GM12873 (cell line): ENCODE measurements at regions not wholly inside any gene's neighbourhood (a gene's known extent, or its start where the extent isn't known, plus 50 kb on each side); places are given as distances from the start of the nearest gene placed in this dataset.

Experiments used
- TF ChIP-seq, protein P1 (sequence below): IDR thresholded peaks from 2 replicates; pipeline ENCODE4 v1.5.1; 2012; ENCODE audit warnings: low read depth, mild to moderate bottlenecking, moderate library complexity, low read length, control low read depth; ENCODE audit not compliant: insufficient read depth; ENCODE audit errors: missing control alignments

DNA sequence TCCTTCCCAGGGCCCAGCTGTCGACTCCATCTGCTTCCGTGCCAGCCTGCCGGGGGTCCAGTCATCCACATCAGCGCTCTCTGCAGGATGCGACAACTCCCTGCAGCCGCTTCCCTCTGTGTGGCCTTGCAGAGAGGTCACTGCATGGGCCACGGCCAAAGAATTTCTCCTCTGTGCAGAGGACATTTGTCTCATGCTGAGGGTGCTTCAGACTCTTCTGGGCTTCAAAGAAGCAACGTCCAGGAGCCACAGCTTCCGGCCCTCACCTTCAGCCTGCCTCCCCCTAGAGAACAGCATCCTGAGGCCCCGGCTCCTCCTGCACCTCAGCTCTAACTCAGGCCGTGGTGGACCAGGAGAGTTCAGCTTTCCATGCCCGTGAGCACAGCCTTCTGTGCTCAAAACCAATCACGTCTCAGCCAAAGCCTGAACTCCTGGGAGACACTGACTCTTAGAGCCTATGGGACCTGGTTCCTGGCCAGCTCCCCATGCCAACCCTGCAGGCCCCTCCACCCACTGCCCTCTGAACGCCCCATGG is 258.9 kb downstream of the BRD1 start:
- TF ChIP-seq, protein P1, sequence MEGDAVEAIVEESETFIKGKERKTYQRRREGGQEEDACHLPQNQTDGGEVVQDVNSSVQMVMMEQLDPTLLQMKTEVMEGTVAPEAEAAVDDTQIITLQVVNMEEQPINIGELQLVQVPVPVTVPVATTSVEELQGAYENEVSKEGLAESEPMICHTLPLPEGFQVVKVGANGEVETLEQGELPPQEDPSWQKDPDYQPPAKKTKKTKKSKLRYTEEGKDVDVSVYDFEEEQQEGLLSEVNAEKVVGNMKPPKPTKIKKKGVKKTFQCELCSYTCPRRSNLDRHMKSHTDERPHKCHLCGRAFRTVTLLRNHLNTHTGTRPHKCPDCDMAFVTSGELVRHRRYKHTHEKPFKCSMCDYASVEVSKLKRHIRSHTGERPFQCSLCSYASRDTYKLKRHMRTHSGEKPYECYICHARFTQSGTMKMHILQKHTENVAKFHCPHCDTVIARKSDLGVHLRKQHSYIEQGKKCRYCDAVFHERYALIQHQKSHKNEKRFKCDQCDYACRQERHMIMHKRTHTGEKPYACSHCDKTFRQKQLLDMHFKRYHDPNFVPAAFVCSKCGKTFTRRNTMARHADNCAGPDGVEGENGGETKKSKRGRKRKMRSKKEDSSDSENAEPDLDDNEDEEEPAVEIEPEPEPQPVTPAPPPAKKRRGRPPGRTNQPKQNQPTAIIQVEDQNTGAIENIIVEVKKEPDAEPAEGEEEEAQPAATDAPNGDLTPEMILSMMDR: no peak

DNA sequence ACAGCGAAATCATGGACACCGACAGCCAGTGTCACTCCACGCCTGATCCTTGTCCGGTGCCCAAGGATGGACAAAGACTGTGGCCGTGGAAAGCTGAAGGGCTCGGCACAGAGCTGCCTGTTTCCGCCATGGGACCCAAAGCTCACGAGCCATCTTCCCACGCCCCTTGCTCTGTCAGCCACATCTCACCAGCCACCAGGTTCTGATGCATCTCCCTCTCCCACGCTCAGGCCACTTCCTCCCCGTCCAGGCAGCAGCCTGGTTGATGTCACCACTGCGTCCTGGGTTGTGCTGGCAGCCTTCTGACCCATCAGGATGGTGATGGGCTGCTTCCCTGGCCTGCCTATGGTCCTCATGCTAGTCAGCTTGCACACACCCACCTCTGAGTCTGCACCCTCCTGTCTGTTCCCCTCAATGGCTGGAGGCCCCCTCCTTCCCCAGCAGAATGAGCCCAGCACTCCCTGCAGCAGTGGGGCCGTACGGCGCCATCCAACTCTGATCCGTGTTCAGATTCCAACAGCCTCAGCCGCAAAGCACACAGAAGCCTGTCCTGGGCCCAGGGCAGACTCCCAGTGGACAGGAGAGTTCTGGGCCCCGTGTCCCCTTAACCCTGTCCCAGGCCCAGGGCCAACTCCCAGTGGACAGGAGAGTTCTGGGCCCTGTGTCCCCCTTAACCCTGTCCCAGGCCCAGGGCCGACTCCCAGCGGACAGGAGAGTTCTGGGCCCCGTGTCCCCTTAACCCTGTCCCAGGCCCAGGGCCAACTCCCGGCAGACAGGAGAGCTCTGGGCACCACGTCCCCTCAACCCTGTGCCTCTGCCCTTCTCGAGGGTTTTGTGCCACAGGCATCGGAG is 259.5 kb downstream of the BRD1 start:
- TF ChIP-seq, protein P1: no peak

DNA sequence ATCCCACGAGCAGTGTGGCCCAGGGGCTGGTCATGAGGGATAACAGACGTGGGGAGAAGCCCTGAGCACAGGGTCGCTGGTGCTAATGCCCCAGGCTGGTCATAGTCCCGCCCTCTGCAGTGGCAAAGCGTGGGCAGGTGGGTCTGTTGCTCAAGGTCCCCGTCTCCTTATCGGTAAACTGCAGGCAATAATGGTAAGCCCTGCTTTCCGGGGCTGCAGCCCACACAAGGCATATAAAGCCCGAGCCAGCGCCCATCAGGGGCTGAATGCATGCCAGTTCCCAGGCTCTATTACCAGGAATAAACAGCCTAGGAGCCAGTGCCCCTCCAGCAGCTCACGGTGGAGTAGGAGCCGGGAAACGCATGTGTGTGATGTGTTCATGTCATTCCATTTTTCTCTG is 261.0 kb downstream of the BRD1 start:
- TF ChIP-seq, protein P1: no peak

DNA sequence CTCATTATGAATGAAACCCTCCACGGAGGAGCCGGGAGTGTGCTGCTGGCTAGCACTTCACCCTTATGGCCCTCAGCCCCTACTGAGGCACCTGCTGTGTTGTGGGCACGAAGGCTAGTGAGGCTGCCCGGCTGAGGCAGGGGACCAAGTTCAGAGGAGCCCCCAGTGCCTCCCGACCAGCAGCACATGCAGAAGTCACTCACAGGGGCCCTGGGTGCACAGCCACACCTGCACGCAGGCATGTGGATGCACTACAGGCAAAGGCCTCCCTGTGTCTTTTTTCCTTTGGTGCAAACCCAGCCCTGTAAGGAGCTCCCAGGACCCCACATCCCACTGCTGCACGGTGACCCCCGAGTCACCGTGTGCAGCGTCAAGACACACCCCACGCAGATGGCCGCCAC is 261.5 kb downstream of the BRD1 start:
- TF ChIP-seq, protein P1: no peak

DNA sequence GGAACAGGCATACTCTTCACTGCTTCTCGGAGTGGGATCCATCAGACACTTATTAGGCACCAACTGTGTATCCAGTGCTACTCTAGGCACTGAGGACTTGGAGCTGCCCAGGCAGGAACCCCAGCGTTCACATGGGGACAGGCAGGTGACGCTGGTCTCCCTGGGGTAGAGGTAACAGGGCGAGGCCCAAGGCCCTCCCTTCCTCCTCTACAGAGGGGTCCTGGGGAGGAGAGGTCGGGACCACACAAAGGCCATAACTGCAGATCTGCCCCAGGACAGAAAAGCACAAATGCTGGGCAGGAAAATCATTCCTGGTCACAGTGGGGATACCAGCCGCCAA is 262.2 kb downstream of the BRD1 start:
- TF ChIP-seq, protein P1: no peak

DNA sequence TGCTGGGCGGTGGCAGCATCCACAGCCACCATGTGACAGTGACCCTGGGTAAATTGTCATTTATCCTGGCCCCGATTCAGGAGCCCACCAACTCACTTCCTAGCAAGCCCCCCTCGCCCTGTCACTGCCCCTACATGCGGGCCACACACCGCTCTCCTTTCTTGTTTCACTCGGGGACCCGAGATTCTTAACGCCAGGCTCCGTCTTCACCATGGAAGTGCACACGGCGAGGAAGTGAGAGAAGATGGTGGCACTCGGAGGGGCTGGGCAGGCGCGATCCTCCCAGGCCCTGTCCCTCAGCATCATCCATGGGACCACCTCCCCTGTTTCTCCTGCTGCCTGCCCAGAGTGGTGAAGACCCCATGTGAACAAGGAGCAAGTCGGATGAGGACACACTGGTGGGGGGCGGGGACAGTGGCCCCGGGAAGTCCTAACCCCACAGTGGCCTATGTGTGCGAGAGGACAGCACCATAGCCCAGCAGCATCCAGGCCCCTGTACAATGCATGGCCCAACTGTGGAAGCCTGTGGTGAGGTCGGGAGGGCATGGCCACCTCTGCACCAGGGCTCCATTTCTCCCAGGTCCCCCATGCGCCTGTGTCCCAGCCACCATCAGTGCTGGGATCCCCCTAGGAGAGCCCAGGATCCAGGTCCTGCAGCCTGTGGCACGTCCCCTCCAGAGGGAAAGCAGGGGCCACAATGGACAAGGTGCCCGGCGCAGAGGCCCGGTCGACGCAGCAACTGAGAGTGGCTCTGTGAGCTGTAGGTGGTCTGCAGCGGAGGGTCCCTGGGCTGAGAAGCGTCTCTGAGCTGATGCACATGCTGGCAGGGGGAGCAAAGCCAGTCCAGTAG is 262.8 kb downstream of the BRD1 start:
- TF ChIP-seq, protein P1: no peak

DNA sequence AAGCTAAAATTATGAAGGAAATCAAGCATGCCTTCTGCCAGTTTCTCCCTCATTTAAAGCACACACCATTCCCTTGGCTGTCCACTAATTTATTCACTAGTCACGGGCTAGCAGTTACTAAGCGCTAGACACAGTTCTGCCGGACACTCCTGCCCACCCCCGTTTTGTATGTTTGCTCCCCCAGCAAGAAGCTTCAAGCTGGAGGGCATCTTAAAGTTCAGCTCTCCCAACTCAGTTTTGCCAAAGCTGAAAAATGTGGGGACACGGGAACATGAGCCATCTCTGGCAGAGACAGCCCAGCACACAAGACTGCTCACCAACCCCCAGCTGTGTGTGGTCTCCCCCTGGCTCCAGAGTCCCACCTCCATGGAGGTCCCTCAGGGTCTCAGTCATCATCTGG is 263.6 kb downstream of the BRD1 start:
- TF ChIP-seq, protein P1: no peak
